Liver (tissue), 8 donors: ENCODE measurements at regions not wholly inside any gene's neighbourhood (a gene's known extent, or its start where the extent isn't known, plus 50 kb on each side); places are given as distances from the start of the nearest gene placed in this dataset.

ENCODE experiments used
- DNase-seq: peaks from one replicate; pipeline ENCODE4 v3.0.0-alpha.2; 2017; ENCODE audit warnings: low spot score
- H3K27ac ChIP-seq, 2 donors: one replicate each; pipeline ENCODE4 v1.7.0; 2013; ENCODE audit warnings: inconsistent platforms in 2 of 2, low read length in 2 of 2, control low read depth in 1 of 2, low read depth in 1 of 2, mild to moderate bottlenecking in 1 of 2
- H3K27me3 ChIP-seq, 4 donors: one replicate each; pipeline versions ENCODE4 v1.6.1 to v1.7.0; 2013; ENCODE audit warnings: low read length in 3 of 4, inconsistent platforms in 1 of 4, mild to moderate bottlenecking in 1 of 4, moderate library complexity in 1 of 4; ENCODE audit not compliant: control insufficient read depth in 4 of 4, insufficient read depth in 4 of 4
- H3K36me3 ChIP-seq, 4 donors: one replicate each; pipeline versions ENCODE4 v1.6.1 to v1.7.0; 2013; ENCODE audit warnings: low read length in 3 of 4, mild to moderate bottlenecking in 3 of 4, low read depth in 1 of 4, moderate library complexity in 1 of 4; ENCODE audit not compliant: control insufficient read depth in 4 of 4, insufficient read depth in 3 of 4
- H3K4me1 ChIP-seq, 4 donors: one replicate each; pipeline versions ENCODE4 v1.6.1 to v1.7.0; 2013; ENCODE audit warnings: low read length in 3 of 4, mild to moderate bottlenecking in 3 of 4, moderate library complexity in 1 of 4; ENCODE audit not compliant: control insufficient read depth in 4 of 4, insufficient read depth in 4 of 4
- H3K4me3 ChIP-seq, 3 donors: one replicate each; pipeline versions ENCODE4 v1.6.1 to v1.7.0; 2013; ENCODE audit warnings: low read length in 3 of 3, control low read depth in 1 of 3, low read depth in 1 of 3, mild to moderate bottlenecking in 1 of 3
- H3K9ac ChIP-seq, 2 donors: one replicate each; pipeline ENCODE4 v1.7.0; 2013; ENCODE audit warnings: low read length in 2 of 2, mild to moderate bottlenecking in 2 of 2, moderate library complexity in 2 of 2, control low read depth in 1 of 2, low read depth in 1 of 2
- H3K9me3 ChIP-seq, 4 donors: one replicate each; pipeline versions ENCODE4 v1.6.1 to v1.7.0; 2013; ENCODE audit warnings: low read length in 3 of 4; ENCODE audit not compliant: control insufficient read depth in 4 of 4
- EGR1 ChIP-seq, 2 donors: IDR thresholded peaks; 2 replicates each; pipeline ENCODE4 v1.6.1; 2016 to 2018; ENCODE audit warnings: antibody characterized with exemption in 2 of 2, low read depth in 2 of 2
- FOXA1 ChIP-seq: IDR thresholded peaks from 2 replicates; pipeline ENCODE4 v1.6.1; 2016; ENCODE audit warnings: antibody characterized with exemption
- HNF4A ChIP-seq, 2 donors: conservative IDR thresholded peaks; 2 replicates each; pipeline ENCODE4 v1.6.1; 2016; ENCODE audit warnings: antibody characterized with exemption in 2 of 2, mild to moderate bottlenecking in 2 of 2
- HNF4G ChIP-seq: IDR thresholded peaks from 2 replicates; pipeline ENCODE4 v1.6.1; 2016; ENCODE audit warnings: antibody characterized with exemption
- JUND ChIP-seq, 2 donors: IDR thresholded peaks; 2 replicates each; pipeline ENCODE4 v1.6.1; 2016; ENCODE audit warnings: antibody characterized with exemption in 2 of 2
- NR2F2 ChIP-seq: IDR thresholded peaks from 2 replicates; pipeline ENCODE4 v1.6.1; 2016; ENCODE audit warnings: antibody characterized with exemption
- RAD21 ChIP-seq, 2 donors: IDR thresholded peaks; 2 replicates each; pipeline ENCODE4 v1.6.1; 2016; ENCODE audit warnings: antibody characterized with exemption in 2 of 2, mild to moderate bottlenecking in 2 of 2
- SP1 ChIP-seq: IDR thresholded peaks from 2 replicates; pipeline ENCODE4 v1.6.1; 2018; ENCODE audit warnings: antibody characterized with exemption, mild to moderate bottlenecking
- YY1 ChIP-seq: IDR thresholded peaks from 2 replicates; pipeline ENCODE4 v1.6.1; 2016; ENCODE audit warnings: antibody characterized with exemption, mild to moderate bottlenecking
- WGBS: extraction: QIAGEN DNeasy Blood & Tissue Kit; methylation state at CpG from one replicate; pipeline ENCODE4 v1.1.7; 2013; 5-methylcytosine and 5-hydroxymethylcytosine counted together
- TF ChIP-seq, protein P1 (sequence below): fragments of 150-350 bp; IDR thresholded peaks from 2 replicates; pipeline ENCODE4 v1.5.1; 2017; ENCODE audit warnings: improper control_type of control experiment, low read depth, low read length; ENCODE audit not compliant: missing input control
- TF ChIP-seq, protein P2 (sequence below): IDR thresholded peaks from 2 replicates; pipeline ENCODE4 v1.6.1; 2016; ENCODE audit warnings: antibody characterized with exemption
- TF ChIP-seq, protein P3 (sequence below): IDR thresholded peaks from 2 replicates; pipeline ENCODE4 v1.6.1; 2016; ENCODE audit warnings: antibody characterized with exemption, mild to moderate bottlenecking
- TF ChIP-seq, protein P4 (sequence below): IDR thresholded peaks from 2 replicates; pipeline ENCODE4 v1.6.1; 2016; ENCODE audit warnings: antibody characterized with exemption
- donor health status: healthy.
- donor health status: healthy.
- donor health status: healthy.
- donor health status: healthy.
- donor health status: healthy.

DNA sequence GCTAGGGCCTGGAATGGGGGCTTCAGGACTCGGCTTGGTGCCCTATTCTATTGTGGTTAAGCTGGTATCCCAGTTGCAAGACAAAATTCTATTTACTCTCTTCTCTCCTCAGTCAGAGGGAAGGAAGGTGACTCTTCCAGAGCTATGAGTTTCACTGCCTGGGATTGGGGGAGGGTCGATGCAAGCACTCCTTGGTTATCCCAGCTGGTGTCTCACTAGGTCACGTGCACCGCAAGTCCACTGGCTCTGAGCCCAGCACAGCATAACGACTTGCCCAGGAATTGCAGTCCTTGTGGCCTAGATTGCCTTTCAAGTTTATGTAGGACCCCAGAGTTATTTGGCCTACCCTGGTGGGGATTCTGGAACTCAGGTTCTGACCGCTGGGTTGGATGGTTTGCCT lies 958.8 kb downstream of the IGSF11 start (continued):
- no peak for TF ChIP-seq SP1
- TF ChIP-seq, protein P1, sequence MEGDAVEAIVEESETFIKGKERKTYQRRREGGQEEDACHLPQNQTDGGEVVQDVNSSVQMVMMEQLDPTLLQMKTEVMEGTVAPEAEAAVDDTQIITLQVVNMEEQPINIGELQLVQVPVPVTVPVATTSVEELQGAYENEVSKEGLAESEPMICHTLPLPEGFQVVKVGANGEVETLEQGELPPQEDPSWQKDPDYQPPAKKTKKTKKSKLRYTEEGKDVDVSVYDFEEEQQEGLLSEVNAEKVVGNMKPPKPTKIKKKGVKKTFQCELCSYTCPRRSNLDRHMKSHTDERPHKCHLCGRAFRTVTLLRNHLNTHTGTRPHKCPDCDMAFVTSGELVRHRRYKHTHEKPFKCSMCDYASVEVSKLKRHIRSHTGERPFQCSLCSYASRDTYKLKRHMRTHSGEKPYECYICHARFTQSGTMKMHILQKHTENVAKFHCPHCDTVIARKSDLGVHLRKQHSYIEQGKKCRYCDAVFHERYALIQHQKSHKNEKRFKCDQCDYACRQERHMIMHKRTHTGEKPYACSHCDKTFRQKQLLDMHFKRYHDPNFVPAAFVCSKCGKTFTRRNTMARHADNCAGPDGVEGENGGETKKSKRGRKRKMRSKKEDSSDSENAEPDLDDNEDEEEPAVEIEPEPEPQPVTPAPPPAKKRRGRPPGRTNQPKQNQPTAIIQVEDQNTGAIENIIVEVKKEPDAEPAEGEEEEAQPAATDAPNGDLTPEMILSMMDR, result no peak
- TF ChIP-seq, protein P2, sequence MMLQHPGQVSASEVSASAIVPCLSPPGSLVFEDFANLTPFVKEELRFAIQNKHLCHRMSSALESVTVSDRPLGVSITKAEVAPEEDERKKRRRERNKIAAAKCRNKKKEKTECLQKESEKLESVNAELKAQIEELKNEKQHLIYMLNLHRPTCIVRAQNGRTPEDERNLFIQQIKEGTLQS, result no peak
- no peak for TF ChIP-seq EGR1 (IDR thresholded peaks at IDR 0.05; ENCODE audit: low read depth in 2 of 2)

DNA sequence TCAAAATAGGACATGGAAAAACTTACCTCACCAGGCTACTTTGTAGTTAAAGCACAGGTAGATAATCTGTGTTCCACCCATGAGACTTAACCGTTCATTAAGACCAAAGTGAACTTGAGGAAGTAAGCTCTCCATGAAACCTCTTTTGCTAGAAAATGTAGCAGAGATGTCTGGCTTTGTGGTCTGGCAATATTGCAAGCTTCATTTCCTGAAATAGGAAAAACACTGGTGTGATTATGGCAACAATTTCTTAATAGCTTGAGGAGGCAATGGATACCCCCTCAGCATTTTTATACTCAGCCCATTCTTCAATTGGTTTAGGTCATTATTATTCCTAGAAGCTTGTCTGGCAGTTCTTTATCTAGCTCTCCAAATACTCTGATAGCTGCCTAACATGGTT lies 957.3 kb downstream of the IGSF11 start:
- no peak for DNase-seq
- TF ChIP-seq EGR1 (IDR thresholded peaks at IDR 0.05; ENCODE audit: low read depth in 2 of 2) (no peak), HNF4G (no peak), HNF4A (conservative IDR thresholded peaks at IDR 0.05) (no peak), JUND (IDR thresholded peaks at IDR 0.05) (no peak), SP1 (no peak), YY1 (no peak), NR2F2 (no peak), RAD21 (IDR thresholded peaks at IDR 0.05) (no peak)
- TF ChIP-seq, protein P2, result no peak
- TF ChIP-seq, protein P3, sequence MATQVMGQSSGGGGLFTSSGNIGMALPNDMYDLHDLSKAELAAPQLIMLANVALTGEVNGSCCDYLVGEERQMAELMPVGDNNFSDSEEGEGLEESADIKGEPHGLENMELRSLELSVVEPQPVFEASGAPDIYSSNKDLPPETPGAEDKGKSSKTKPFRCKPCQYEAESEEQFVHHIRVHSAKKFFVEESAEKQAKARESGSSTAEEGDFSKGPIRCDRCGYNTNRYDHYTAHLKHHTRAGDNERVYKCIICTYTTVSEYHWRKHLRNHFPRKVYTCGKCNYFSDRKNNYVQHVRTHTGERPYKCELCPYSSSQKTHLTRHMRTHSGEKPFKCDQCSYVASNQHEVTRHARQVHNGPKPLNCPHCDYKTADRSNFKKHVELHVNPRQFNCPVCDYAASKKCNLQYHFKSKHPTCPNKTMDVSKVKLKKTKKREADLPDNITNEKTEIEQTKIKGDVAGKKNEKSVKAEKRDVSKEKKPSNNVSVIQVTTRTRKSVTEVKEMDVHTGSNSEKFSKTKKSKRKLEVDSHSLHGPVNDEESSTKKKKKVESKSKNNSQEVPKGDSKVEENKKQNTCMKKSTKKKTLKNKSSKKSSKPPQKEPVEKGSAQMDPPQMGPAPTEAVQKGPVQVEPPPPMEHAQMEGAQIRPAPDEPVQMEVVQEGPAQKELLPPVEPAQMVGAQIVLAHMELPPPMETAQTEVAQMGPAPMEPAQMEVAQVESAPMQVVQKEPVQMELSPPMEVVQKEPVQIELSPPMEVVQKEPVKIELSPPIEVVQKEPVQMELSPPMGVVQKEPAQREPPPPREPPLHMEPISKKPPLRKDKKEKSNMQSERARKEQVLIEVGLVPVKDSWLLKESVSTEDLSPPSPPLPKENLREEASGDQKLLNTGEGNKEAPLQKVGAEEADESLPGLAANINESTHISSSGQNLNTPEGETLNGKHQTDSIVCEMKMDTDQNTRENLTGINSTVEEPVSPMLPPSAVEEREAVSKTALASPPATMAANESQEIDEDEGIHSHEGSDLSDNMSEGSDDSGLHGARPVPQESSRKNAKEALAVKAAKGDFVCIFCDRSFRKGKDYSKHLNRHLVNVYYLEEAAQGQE, result no peak
- TF ChIP-seq, protein P4, sequence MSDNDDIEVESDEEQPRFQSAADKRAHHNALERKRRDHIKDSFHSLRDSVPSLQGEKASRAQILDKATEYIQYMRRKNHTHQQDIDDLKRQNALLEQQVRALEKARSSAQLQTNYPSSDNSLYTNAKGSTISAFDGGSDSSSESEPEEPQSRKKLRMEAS, result no peak
- TF ChIP-seq, protein P1, result no peak
- no peak overlapping the region for H3K4me3 ChIP-seq
- no peak overlapping the region for H3K9ac ChIP-seq
- WGBS, result 79% methylated on average over 1 of the region's 1 CpG
- no peaks in the 10 kb centered on the region for H3K9me3 ChIP-seq
- H3K36me3 ChIP-seq, result no peaks in the 10 kb centered on the region
- no peaks in the 10 kb centered on the region for H3K4me1 ChIP-seq
- no peaks in the 10 kb centered on the region for H3K27me3 ChIP-seq
- H3K27ac ChIP-seq, result no peak overlapping the region

DNA sequence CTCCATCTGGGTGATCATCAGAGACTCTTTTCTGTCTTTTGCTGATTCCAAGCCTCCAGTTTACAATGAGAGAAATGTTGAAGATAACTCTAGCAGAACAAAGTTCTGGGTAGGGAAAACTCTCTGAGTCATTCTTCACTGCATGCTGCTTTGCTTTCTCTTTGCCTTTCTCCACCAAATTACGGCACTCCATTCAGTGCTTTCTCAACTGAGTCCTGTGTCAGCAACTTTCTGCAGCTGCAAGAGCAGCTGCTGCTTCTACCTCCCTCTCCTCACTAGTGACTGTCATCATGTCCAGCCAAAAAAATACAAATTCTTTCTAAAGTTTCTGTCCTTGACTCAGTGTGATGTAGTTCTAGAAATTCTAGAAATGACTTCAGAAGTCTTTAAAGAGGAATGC lies 953.8 kb downstream of the IGSF11 start:
- Histone ChIP-seq H3K9me3 (no peaks in the 10 kb centered on the region), H3K4me3 (no peak overlapping the region), H3K27me3 (no peaks in the 10 kb centered on the region), H3K27ac (no peak overlapping the region), H3K36me3 (no peaks in the 10 kb centered on the region), H3K9ac (no peak overlapping the region), H3K4me1 (no peaks in the 10 kb centered on the region)
- TF ChIP-seq NR2F2 (no peak), FOXA1 (no peak)
- no peak for DNase-seq
- 38% methylated on average over 1 of the region's 1 CpG for WGBS
